ENCODE measurements at regions not wholly inside any gene's neighbourhood (a gene's known extent, or its start where the extent isn't known, plus 50 kb on each side); places are given as distances from the start of the nearest gene placed in this dataset.

DNA sequence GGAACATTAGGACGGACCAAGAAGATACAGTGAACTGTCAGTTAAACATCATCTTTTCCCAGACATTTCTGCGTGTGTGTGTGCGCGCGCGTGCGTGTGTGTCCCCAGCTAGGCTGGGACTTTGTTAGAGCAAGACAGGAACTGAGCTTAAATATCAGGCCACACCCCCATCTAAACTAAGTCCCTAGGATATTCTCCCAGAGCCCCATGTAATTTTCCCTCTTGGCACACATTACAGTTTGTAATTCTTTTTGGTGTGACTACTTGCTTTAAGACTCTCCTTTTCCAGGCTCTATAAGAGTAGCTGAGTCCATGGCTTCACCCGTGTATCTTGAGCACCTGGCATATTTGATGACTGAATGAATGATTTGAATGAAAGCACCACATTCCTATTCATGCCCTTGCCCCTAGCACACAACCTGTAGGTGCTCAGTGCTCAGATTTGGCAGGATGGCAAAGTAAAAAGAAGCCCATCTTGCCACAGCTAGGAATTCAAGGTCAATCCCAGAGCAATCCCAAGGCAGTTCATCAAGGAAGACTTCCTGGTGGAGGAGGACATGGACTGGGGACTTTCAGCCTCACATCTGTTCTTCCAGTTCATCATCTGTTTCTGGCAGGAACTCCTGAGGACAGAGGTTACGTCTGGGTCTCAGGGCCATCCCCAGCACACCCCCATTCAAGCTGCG lies 69.2 kb downstream of the MRPL14 start (continued):
- TF ChIP-seq, protein P1, sequence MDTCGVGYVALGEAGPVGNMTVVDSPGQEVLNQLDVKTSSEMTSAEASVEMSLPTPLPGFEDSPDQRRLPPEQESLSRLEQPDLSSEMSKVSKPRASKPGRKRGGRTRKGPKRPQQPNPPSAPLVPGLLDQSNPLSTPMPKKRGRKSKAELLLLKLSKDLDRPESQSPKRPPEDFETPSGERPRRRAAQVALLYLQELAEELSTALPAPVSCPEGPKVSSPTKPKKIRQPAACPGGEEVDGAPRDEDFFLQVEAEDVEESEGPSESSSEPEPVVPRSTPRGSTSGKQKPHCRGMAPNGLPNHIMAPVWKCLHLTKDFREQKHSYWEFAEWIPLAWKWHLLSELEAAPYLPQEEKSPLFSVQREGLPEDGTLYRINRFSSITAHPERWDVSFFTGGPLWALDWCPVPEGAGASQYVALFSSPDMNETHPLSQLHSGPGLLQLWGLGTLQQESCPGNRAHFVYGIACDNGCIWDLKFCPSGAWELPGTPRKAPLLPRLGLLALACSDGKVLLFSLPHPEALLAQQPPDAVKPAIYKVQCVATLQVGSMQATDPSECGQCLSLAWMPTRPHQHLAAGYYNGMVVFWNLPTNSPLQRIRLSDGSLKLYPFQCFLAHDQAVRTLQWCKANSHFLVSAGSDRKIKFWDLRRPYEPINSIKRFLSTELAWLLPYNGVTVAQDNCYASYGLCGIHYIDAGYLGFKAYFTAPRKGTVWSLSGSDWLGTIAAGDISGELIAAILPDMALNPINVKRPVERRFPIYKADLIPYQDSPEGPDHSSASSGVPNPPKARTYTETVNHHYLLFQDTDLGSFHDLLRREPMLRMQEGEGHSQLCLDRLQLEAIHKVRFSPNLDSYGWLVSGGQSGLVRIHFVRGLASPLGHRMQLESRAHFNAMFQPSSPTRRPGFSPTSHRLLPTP (IDR thresholded peaks at IDR 0.05; ENCODE audit: borderline replicate concordance, extremely low read depth, insufficient read length): peak; percentile 59
- TF ChIP-seq, protein P2, sequence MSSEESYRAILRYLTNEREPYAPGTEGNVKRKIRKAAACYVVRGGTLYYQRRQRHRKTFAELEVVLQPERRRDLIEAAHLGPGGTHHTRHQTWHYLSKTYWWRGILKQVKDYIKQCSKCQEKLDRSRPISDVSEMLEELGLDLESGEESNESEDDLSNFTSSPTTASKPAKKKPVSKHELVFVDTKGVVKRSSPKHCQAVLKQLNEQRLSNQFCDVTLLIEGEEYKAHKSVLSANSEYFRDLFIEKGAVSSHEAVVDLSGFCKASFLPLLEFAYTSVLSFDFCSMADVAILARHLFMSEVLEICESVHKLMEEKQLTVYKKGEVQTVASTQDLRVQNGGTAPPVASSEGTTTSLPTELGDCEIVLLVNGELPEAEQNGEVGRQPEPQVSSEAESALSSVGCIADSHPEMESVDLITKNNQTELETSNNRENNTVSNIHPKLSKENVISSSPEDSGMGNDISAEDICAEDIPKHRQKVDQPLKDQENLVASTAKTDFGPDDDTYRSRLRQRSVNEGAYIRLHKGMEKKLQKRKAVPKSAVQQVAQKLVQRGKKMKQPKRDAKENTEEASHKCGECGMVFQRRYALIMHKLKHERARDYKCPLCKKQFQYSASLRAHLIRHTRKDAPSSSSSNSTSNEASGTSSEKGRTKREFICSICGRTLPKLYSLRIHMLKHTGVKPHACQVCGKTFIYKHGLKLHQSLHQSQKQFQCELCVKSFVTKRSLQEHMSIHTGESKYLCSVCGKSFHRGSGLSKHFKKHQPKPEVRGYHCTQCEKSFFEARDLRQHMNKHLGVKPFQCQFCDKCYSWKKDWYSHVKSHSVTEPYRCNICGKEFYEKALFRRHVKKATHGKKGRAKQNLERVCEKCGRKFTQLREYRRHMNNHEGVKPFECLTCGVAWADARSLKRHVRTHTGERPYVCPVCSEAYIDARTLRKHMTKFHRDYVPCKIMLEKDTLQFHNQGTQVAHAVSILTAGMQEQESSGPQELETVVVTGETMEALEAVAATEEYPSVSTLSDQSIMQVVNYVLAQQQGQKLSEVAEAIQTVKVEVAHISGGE (CRISPR knock-in tag; IDR thresholded peaks at IDR 0.05): no peak
- TF ChIP-seq MTA3 (IDR thresholded peaks at IDR 0.05; ENCODE audit: borderline replicate concordance) (no peak), GABPB1 (CRISPR knock-in tag; IDR thresholded peaks at IDR 0.05) (no peak), ZNF695 (CRISPR knock-in tag; IDR thresholded peaks at IDR 0.05) (no peak), CSDE1 (IDR thresholded peaks at IDR 0.05) (no peak), ZNF77 (CRISPR knock-in tag; IDR thresholded peaks at IDR 0.05) (no peak), ZNF175 (CRISPR knock-in tag; IDR thresholded peaks at IDR 0.05; ENCODE audit: low read depth) (no peak), TBL1XR1 (IDR thresholded peaks at IDR 0.05; ENCODE audit: low read length in 2 of 2) (no peak; a peak in 1 of 4 replicates), ZNF24 (IDR thresholded peaks at IDR 0.05) (peak; percentile 96), HNRNPL (IDR thresholded peaks at IDR 0.05; ENCODE audit: low read depth, low read length) (no peak), ASH1L (IDR thresholded peaks at IDR 0.05; ENCODE audit: borderline replicate concordance, low read depth, partially characterized antibody) (no peak), ZFP36 (IDR thresholded peaks at IDR 0.05; ENCODE audit: low read depth, low read length, partially characterized antibody) (peak; percentile 100), HDGF (IDR thresholded peaks at IDR 0.05) (peak; percentile 84), ZNF444 (CRISPR knock-in tag; IDR thresholded peaks at IDR 0.05) (no peak), ZNF551 (CRISPR knock-in tag; IDR thresholded peaks at IDR 0.05) (no peak)
- TF ChIP-seq, protein P3, sequence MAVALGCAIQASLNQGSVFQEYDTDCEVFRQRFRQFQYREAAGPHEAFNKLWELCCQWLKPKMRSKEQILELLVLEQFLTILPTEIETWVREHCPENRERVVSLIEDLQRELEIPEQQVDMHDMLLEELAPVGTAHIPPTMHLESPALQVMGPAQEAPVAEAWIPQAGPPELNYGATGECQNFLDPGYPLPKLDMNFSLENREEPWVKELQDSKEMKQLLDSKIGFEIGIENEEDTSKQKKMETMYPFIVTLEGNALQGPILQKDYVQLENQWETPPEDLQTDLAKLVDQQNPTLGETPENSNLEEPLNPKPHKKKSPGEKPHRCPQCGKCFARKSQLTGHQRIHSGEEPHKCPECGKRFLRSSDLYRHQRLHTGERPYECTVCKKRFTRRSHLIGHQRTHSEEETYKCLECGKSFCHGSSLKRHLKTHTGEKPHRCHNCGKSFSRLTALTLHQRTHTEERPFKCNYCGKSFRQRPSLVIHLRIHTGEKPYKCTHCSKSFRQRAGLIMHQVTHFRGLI (CRISPR knock-in tag; IDR thresholded peaks at IDR 0.05): no peak; the same call in 1 of the 2 replicates
- TF ChIP-seq, protein P4, sequence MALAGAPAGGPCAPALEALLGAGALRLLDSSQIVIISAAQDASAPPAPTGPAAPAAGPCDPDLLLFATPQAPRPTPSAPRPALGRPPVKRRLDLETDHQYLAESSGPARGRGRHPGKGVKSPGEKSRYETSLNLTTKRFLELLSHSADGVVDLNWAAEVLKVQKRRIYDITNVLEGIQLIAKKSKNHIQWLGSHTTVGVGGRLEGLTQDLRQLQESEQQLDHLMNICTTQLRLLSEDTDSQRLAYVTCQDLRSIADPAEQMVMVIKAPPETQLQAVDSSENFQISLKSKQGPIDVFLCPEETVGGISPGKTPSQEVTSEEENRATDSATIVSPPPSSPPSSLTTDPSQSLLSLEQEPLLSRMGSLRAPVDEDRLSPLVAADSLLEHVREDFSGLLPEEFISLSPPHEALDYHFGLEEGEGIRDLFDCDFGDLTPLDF (CRISPR knock-in tag; IDR thresholded peaks at IDR 0.05): peak; percentile 57

Measured in K562 (cell line).